ENCODE measurements at regions not wholly inside any gene's neighbourhood (a gene's known extent, or its start where the extent isn't known, plus 50 kb on each side); places are given as distances from the start of the nearest gene placed in this dataset.

DNA sequence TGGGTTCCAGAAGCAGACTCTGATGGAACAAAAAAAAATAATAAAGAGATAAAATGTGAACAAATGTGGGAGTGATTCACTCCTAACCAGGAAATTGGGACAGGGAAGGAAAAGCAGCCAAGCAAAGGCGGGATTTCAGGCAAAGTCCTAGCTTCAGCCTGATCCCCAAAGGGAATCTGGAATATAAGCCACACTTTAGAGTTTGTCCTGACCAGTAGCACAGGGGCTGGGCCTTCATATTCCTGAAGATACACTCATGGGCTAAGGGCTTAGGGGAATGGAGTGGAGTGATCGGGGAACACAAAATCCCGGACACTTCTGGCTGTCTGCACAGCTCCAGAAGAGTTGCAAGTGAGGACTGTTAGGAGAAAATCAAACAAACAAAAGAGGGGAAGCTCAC, 135.0 kb upstream of the COL8A1 start:
- TF ChIP-seq, protein P1, sequence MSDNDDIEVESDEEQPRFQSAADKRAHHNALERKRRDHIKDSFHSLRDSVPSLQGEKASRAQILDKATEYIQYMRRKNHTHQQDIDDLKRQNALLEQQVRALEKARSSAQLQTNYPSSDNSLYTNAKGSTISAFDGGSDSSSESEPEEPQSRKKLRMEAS (IDR thresholded peaks at IDR 0.05): no peak
- TF ChIP-seq TAF1 (IDR thresholded peaks at IDR 0.05; ENCODE audit: low read depth): no peak
- TF ChIP-seq ZBTB7A (IDR thresholded peaks at IDR 0.05; ENCODE audit: low read depth): no peak
- no peak for TF ChIP-seq CEBPB (IDR thresholded peaks at IDR 0.05)
- TF ChIP-seq EGR1 (IDR thresholded peaks at IDR 0.05): no peak
- TF ChIP-seq NFIC (IDR thresholded peaks at IDR 0.05): no peak
- TF ChIP-seq YY1 (IDR thresholded peaks at IDR 0.05; ENCODE audit: low read depth): no peak
- no peak for TF ChIP-seq TCF12 (IDR thresholded peaks at IDR 0.05; ENCODE audit: low read depth)
- TF ChIP-seq, protein P2, sequence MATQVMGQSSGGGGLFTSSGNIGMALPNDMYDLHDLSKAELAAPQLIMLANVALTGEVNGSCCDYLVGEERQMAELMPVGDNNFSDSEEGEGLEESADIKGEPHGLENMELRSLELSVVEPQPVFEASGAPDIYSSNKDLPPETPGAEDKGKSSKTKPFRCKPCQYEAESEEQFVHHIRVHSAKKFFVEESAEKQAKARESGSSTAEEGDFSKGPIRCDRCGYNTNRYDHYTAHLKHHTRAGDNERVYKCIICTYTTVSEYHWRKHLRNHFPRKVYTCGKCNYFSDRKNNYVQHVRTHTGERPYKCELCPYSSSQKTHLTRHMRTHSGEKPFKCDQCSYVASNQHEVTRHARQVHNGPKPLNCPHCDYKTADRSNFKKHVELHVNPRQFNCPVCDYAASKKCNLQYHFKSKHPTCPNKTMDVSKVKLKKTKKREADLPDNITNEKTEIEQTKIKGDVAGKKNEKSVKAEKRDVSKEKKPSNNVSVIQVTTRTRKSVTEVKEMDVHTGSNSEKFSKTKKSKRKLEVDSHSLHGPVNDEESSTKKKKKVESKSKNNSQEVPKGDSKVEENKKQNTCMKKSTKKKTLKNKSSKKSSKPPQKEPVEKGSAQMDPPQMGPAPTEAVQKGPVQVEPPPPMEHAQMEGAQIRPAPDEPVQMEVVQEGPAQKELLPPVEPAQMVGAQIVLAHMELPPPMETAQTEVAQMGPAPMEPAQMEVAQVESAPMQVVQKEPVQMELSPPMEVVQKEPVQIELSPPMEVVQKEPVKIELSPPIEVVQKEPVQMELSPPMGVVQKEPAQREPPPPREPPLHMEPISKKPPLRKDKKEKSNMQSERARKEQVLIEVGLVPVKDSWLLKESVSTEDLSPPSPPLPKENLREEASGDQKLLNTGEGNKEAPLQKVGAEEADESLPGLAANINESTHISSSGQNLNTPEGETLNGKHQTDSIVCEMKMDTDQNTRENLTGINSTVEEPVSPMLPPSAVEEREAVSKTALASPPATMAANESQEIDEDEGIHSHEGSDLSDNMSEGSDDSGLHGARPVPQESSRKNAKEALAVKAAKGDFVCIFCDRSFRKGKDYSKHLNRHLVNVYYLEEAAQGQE (IDR thresholded peaks at IDR 0.05; ENCODE audit: low read depth): no peak
- no peak for TF ChIP-seq CREB1 (IDR thresholded peaks at IDR 0.05; ENCODE audit: low read depth)
- no peak for TF ChIP-seq TEAD4 (IDR thresholded peaks at IDR 0.05)

DNA sequence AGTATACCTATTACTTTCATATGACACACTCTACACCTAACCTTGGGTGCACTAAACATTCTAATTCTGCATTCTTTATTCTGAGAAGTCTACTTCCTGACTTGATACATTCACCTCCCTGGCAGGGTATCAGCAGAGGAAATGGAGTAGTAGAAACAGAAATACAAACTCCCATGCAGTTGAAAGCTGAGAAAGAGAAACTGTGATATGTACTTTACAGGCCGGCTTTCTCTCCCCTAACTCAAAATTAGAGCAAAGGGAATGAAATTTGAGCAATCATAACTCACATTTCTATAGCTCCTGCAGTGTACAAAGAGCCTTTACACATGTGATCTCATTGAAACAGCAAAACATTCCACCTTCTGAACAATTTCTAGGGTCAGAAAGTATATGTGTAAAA, 135.5 kb upstream of the COL8A1 start:
- TF ChIP-seq CREB1 (IDR thresholded peaks at IDR 0.05; ENCODE audit: low read depth) (no peak), CEBPB (IDR thresholded peaks at IDR 0.05) (no peak), YY1 (IDR thresholded peaks at IDR 0.05; ENCODE audit: low read depth) (no peak), ZBTB7A (IDR thresholded peaks at IDR 0.05; ENCODE audit: low read depth) (no peak), TEAD4 (IDR thresholded peaks at IDR 0.05) (no peak), RAD21 (IDR thresholded peaks at IDR 0.05; ENCODE audit: low read depth) (no peak)

DNA sequence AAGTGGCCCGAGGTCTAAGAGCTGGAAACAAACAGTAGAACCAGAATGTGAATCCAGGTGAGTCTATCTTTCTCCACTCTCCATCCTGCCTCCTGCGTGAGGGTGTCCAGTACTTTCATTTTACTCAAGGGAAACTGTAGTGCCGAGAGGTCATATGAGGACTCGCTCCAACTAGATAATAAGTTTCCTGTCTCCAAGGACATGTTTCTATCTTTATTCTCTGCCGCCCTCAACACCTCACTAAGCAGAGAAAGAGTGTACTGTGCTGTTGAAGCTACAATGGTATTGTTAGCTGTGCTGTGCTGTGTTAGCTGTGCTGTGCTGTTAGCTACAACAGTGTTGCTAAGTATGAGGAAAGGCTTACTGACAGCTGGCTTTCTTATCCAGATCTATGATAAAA, 137.9 kb upstream of the COL8A1 start:
- no peak for TF ChIP-seq TEAD4 (IDR thresholded peaks at IDR 0.05)
- TF ChIP-seq EP300 (IDR thresholded peaks at IDR 0.05; ENCODE audit: borderline replicate concordance): no peak
- TF ChIP-seq CEBPB (IDR thresholded peaks at IDR 0.05): no peak
- no peak for TF ChIP-seq CREB1 (IDR thresholded peaks at IDR 0.05; ENCODE audit: low read depth)
- TF ChIP-seq, protein P1 (IDR thresholded peaks at IDR 0.05): no peak
- TF ChIP-seq TCF12 (IDR thresholded peaks at IDR 0.05; ENCODE audit: low read depth): no peak
- TF ChIP-seq, protein P3, sequence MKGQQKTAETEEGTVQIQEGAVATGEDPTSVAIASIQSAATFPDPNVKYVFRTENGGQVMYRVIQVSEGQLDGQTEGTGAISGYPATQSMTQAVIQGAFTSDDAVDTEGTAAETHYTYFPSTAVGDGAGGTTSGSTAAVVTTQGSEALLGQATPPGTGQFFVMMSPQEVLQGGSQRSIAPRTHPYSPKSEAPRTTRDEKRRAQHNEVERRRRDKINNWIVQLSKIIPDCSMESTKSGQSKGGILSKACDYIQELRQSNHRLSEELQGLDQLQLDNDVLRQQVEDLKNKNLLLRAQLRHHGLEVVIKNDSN (IDR thresholded peaks at IDR 0.05): no peak
- TF ChIP-seq FOXM1 (IDR thresholded peaks at IDR 0.05; ENCODE audit: borderline replicate concordance, low read depth): no peak
- no peak for TF ChIP-seq EGR1 (IDR thresholded peaks at IDR 0.05)
- TF ChIP-seq TAF1 (IDR thresholded peaks at IDR 0.05; ENCODE audit: low read depth): no peak
- no peak for TF ChIP-seq NFIC (IDR thresholded peaks at IDR 0.05)
- TF ChIP-seq RAD21 (IDR thresholded peaks at IDR 0.05; ENCODE audit: low read depth): no peak
- TF ChIP-seq, protein P2 (IDR thresholded peaks at IDR 0.05; ENCODE audit: low read depth): no peak
- no peak for TF ChIP-seq YY1 (IDR thresholded peaks at IDR 0.05; ENCODE audit: low read depth)

DNA sequence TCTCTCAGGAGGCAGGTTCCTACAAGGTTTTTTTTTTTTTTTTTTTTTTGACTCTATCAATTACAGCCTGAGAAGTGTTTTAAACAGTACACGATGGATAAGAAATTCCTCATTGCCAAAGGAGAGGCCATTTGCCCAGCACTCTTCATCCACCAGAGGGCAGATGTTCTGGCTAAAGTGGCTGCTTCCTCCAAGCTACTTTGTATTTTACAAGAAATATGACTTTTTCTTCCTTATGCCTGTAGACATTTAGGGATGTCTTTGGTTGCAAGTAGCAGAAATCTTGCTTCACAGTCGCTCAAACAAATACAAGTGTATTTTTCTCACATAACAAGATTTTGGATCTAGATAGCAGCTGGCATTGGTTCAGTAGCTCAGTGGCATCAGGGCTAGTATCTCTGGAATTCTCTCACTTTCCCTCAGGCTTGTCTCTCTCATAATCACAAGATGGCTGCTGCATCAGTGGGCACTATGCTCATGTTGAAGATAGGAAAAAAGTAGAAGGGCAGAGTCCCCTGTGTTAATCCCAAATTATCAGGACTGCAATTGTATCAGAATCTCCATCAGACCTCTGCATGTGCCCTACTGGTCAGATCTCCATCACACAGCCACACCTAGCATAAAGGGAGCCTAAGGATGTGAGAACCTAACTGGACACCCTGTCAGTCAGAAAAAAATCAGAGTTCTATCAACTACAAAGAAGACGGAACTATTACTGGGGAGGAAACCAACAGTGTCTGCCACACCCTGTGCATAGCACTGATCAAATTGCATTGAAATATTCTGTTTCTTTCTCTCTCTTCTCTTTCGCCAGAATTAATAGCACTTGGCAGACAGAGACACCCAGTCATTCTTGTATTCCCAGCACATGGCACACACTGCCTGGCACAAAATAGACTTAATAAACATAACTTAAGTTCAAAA, 138.9 kb upstream of the COL8A1 start:
- peak; percentile 52; the same call in 1 of the 2 replicates for TF ChIP-seq RAD21 (IDR thresholded peaks at IDR 0.05; ENCODE audit: low read depth)
- TF ChIP-seq, protein P3 (IDR thresholded peaks at IDR 0.05): no peak

DNA sequence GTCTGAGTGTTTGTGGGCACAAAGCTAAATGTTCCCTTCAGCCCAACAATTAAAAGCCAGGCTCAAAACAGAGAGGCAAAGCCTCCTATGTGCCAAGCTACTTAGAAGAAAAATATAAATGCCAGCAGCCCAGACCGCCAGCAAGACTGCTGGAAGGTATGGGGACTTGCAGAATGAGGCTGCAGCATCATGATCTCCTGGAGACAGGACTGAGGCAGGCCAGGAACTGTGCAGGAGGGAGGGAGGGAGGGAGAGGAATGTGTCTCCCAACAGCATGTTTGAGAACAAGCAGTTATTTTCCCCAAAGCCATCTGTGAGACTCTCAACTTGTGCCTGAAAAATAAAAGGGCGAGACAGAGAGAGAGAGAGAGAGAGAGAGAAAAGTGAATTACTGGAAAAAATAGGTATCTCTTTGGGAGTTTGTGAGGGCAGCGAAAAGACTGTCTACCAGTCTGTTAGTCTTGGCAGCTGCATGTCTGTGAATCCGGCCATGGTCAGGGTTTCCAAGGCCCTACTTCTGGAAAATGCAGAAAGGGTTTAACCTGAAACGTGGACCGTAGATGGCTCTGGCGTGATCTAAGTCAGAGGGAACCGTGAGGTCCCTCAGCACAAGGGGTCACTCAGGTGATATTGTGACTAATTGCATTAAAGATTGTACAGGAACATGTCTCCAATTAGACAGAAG, 139.7 kb upstream of the COL8A1 start:
- no peak for TF ChIP-seq TEAD4 (IDR thresholded peaks at IDR 0.05)

DNA sequence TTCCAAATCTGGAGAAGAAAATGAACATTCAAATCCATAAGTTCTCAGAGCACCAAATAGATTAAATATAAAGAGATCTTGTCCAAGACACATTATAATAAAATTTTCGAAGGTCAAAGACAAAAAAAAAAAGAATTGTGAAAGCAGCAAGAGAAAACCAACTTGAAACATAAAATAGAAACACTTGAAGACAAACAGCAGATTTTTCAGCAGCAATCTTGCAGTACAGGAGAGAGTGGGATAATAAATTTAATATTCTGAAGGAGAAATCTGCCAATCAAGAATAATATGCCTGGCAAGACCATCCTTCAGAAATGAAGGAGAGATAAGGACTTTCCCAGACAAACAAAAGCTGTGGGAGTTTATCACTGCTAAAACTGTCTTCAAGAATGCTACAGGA, 150.5 kb upstream of the COL8A1 start:
- TF ChIP-seq EGR1 (IDR thresholded peaks at IDR 0.05) (no peak), EP300 (IDR thresholded peaks at IDR 0.05; ENCODE audit: borderline replicate concordance) (no peak), TEAD4 (IDR thresholded peaks at IDR 0.05) (no peak), TAF1 (IDR thresholded peaks at IDR 0.05; ENCODE audit: low read depth) (no peak), NFIC (IDR thresholded peaks at IDR 0.05) (no peak), CEBPB (IDR thresholded peaks at IDR 0.05) (no peak), CREB1 (IDR thresholded peaks at IDR 0.05; ENCODE audit: low read depth) (no peak), TCF12 (IDR thresholded peaks at IDR 0.05; ENCODE audit: low read depth) (no peak), YY1 (IDR thresholded peaks at IDR 0.05; ENCODE audit: low read depth) (no peak), FOXM1 (IDR thresholded peaks at IDR 0.05; ENCODE audit: borderline replicate concordance, low read depth) (no peak), ZBTB7A (IDR thresholded peaks at IDR 0.05; ENCODE audit: low read depth) (no peak), RAD21 (IDR thresholded peaks at IDR 0.05; ENCODE audit: low read depth) (no peak)
- TF ChIP-seq, protein P2 (IDR thresholded peaks at IDR 0.05; ENCODE audit: low read depth): no peak
- TF ChIP-seq, protein P3 (IDR thresholded peaks at IDR 0.05): no peak
- TF ChIP-seq, protein P1 (IDR thresholded peaks at IDR 0.05): no peak

All from Ishikawa (cell line).